ENCODE measurements at regions not wholly inside any gene's neighbourhood (a gene's known extent, or its start where the extent isn't known, plus 50 kb on each side); places are given as distances from the start of the nearest gene placed in this dataset.

- TF ChIP-seq CTCF (IDR thresholded peaks at IDR 0.05) (no peak), POLR2A (IDR thresholded peaks at IDR 0.05) (no peak)
Measured at GRCh38 chr22:44379817-44380755, 67.3 kb upstream of the SHISAL1 start.
